ENCODE measurements at regions not wholly inside any gene's neighbourhood (a gene's known extent, or its start where the extent isn't known, plus 50 kb on each side); places are given as distances from the start of the nearest gene placed in this dataset.

DNA sequence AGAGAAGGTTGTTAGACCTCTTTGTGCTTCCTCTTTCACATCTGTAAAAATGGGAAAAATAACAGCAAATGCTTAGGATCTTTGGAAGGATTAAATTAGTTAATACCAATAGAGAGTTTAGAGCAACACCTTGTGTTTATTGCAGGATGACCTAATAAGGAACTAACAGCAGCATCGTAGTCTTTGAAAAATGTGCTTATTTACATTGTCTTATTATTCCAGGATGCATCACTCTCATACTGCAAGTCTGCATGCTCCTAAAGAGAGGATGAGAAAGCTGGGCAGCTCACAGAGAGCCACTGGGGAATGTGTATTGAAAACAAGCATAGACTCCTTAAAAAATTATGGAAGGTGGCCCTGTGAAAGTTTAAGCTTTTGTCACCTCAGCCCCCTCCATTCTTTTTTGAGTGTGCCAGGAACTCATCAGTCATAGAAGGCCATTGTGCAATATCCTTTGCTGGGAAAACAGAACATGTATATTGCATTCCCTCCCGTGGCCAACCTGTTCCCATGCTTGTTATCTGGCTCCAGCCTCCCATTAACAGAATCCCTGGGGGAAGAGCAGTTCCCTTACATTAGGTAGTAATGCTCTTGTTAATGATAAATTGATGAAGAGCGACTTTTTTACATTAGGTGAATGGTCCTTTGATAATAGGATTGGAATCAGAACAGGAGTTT is 180.7 kb downstream of the ZNF326 start:
- POLR2A ChIA-PET = no interaction called here
- CTCF ChIA-PET = no interaction called here

DNA sequence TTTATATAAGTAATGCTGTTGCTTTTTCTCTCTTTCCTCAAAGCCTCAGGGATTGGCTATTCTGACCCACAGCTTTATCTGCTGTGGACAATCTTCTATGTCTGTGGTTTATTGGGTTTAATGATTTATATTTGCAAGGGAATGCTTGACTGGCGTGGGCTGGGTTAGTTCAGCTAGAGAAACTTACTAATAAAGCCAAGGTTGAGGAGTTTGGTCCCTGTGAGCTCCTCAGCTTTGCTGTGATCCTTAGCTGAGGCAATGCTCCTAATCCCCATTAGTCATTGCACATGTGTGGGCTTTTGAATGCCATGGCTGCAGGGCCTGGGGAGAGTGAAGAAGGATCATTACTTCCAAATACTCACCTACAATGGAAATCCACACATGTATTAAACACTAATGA is 179.3 kb downstream of the ZNF326 start:
- ChIA-PET POLR2A (no interaction called here), CTCF (no interaction called here)

DNA sequence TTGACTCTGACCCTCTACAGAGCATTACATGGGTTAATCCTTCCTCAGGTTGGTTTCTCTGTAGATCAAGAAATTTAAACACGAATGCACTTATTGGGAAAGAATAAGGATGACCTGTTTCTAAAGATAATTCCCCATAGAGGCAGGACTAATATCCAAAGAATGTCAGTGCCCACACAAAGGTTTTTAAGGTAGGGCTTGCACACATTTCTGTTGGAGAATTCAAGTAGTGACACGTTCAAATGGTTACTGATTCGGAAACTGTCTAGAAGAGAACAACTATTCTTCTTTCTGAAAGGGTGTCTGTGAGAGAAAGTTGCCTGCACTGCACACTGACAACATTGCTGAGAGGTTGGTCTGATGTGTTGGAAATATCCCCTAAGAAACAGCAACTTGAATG is 167.3 kb downstream of the ZNF326 start:
- CTCF ChIA-PET = no interaction called here
- POLR2A ChIA-PET = no interaction called here

DNA sequence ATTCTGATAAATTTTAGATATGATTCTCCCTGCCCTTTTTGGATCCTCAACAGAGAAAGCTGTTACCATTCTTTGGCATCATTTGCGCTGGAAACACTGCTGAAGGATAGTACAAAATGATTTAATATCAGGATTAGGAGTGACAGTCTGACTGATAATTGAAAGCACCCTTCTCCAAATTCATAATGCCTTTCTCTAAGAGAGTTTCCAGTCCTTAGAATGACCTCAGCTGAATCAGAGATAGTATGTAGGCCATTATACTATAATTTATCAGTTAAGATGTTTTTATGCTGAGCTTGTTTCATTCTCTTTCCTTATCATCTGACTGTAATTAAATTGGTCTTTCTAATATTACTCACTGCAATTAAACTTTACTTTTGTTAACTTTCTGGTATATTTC is 166.7 kb downstream of the ZNF326 start:
- CTCF ChIA-PET = no interaction called here
- POLR2A ChIA-PET = no interaction called here

DNA sequence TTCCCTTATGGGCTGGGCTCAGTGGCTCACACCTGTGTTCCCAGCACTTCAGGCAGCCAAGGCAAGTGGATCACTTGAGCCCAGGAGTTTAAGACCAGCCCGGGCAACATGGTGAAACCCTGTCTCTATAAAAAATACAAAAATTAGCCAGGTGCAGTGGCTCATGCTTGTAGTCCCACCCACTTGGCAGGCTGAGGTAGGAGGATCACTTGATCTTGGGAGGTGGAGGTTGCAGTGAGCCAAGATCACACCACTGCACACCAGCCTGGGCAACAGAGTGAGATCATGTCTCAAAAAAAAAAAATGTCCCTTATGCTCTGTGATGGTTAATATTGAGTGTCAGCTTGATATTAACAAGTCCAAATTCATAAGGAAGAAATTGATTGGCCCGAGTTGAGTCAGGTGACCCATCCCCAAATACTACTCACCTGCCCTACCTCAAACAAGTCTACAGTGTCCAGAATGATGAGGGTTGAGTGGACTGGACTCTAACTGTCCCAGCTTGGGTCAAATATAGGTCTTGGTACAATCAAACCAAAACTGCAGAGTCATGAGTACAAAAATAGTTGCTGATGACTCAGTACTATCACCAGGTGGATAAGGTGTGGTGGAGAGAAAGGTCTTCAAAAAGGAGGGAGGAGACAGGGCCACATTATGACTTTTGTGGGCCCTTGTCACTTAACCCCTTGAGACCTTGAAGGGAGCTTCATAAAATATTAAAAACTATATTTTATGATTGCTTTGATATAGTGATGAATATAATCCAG is 161.0 kb downstream of the ZNF326 start:
- CTCF ChIA-PET = no interaction called here
- POLR2A ChIA-PET = no interaction called here

DNA sequence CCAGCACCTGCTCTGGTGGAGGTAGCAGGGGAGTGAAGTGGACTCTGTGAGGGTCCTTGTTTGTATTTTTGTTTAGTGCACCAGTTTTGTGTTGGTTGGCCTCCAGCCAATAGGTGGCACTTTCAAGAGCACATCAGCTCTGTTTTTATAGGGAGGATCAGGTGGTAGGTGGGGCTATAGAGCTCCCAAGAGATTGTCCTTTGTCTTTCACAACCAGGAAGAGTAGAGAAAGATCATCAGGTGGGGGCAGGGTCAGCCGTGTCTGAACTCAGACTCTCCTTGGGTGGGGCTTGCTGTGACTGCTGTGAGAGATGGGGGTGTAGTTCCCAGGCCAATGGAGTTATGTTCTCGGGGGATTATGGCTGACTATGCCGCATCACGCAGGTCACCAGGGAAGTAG is 159.8 kb downstream of the ZNF326 start:
- ChIA-PET POLR2A (no interaction called here), CTCF (no interaction called here)

DNA sequence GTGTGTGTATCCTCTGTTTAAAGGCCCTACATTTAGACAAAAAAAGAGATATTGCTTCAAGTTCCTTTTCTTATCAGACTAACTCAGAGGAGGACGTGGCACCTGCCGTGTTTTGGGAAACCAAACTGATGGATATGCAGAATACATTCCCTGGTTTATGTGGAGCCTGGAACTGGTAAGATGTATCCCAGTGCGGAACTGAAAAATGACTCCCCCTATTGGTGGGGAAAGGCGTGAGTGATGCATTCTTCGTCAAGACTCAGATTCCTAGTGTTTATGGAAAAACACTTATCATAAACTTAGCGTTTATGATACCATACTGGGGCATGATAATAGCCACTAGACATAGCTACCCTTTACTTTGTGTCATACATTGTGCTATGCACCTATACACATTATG is 154.2 kb downstream of the ZNF326 start:
- ChIA-PET CTCF (no interaction called here), POLR2A (no interaction called here)

DNA sequence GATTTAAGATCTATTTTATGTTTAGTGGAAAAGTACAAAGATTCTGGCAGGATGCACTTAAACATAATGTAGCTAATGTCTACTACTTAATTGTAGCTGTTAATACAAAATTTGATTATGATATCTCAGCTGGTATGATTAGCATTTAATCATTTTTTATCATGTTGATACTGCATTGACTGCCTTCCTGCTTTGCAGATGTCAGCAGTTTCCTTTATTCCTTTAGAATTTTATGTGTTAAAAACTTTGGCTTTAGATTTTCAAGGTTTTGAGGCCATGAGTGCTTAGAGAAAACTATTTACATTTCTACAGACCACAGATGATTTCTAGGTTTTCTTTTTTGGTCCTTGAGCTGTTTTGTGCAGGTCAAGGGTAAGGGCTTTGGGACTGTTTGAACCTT is 152.2 kb downstream of the ZNF326 start:
- POLR2A ChIA-PET = no interaction called here
- CTCF ChIA-PET = no interaction called here

DNA sequence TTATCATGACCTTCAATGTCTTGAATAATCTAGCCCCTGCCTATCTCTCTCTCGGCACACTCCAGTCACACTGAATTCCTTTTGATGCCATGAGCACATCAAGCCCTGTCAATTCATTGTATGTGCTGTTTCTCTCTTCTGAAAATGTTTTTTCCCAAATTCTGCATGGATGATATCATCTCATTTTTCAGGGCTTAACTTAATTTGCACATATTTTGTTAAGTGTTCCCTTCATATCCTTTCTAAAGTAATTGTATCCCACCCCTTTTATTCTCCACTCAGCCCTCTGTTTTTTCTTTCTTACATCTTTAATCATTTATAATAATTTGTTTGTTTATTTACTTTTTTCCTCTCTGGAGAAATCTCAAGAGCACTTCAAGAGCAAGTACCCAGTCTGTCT is 149.9 kb downstream of the ZNF326 start:
- CTCF ChIA-PET = no interaction called here
- POLR2A ChIA-PET = no interaction called here

DNA sequence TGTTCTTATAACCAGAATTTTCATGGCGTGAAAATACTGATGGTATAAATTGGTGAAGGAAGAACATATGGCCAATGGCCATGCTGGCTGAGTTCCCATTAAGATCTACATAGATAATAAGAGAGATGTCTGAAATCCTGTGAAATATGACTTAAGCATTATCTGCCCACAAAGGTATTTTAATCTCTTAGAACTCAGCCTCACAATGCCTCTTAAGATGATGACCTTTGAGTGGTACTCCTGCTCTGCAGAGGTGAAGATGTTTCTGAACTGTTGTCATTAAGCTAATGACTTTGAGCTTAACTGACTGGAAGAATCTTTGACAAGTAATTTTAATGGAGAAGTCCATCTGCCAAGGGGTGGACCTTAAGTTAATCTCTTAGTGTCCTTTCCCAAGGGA is 148.7 kb downstream of the ZNF326 start:
- ChIA-PET CTCF (no interaction called here), POLR2A (no interaction called here)

DNA sequence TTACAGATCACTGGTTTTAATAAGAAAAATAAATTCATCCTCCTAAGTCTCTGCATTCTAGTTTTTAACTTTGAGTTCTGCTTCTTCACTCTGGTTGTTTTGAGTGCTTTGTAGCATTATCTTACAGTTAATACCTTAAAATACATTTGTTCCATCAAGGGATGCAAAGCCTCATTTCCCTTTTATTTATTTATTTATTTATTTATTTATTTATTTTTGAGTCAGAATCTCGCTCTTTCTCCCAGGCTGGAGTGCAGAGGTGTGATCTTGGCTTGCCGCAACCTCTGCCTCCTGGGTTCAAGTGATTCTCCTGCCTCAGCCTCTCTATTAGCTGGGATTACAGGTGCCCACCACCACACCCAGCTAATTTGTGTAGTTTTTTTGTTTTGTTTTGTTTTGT is 147.8 kb downstream of the ZNF326 start:
- ChIA-PET POLR2A (no interaction called here), CTCF (no interaction called here)

DNA sequence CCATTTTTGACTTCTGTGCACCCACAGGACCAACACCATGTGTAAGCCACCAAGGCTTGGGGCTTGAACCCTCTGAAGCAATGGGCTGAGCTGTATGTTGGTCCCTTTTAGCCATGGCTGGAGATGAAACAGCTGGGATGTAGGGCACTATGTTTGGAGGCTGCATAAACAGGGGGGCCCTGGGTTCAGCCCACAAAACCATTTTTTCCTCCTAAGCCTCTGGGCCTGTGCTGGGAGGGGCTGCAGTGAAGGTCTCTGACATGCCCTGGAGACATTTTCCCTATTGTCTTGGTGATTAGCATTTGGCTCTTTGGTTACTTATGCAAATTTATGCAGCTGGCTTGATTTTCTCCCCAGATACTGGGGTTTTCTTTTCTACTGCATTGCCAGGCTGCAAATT is 144.9 kb downstream of the ZNF326 start:
- POLR2A ChIA-PET = no interaction called here
- CTCF ChIA-PET = no interaction called here

DNA sequence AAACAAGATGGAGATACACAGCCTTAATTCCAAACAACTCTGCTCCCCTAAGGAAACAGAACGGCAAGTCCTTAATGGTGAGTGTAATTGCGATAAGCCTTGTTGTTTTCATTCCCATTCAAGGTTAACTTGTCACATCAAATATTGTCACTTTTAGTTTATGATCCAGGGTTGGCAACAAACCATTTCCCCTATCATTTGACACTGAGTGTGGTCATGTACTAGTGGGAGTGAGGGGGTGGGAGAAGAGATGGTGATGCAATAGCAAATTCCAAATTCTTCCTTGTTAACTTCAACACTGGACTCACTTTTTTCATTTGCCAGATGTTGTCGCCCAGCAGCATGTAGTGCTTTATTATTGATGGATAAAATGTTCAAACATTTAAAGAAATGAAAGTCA is 140.4 kb downstream of the ZNF326 start:
- CTCF ChIA-PET = no interaction called here

DNA sequence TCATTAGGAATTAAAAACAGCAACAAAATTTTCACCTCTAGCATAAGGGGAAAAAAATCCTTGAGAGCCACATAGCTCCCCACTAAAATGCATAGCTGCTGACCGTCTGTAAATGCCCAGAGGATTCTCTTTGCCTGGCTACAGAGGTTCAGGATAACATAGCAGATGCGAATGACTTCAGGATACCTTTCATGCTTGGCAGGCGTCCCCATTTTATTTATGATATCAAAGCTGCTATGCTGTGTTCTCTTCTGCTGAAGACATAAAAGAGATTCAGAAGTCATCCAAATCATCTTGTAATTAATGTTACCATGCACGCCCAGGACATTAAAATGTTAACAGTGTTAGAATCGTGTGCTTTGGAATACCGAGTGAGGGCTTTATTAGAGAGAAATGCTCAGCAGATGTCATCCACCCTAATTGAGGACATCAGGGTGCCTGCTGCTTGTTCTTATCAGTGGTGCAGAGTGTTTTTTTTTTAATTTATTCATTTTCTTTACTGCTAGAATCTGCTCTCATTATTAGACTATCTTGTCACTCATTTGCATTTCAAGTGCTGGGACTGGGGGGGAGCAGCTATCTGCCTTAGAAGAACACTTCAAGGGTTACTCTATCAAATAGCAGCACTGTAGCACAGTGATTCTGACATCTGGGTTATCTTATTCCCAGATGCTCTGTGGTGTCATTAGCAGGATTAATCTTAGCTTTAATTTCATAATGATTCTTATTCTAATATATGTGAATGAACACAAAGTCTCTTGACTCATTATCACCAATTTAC is 139.5 kb downstream of the ZNF326 start:
- ChIA-PET POLR2A (no interaction called here), CTCF (no interaction called here)

More for the DNA sequence above, 140.4 kb downstream of the ZNF326 start:
- POLR2A ChIA-PET = no interaction called here

DNA sequence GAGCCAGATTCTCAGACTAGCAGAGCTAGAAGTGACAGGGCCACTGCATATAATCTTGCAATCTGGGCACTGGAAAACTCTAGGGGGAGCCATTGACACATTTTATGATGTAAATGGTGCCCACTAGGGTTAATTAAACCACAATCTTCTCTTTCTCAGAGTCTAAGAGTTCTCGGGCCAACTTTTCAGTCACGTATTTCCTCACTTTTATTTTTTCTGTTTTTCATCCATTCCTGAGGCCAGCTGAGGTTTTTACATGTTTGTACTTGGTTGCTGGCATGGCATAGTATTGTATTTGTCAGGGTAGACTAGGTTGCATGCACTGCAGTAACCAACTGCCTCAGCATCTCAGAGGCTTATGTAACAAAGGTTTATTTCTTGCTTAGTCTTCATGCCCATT is 138.2 kb downstream of the ZNF326 start:
- ChIA-PET CTCF (no interaction called here), POLR2A (no interaction called here)

DNA sequence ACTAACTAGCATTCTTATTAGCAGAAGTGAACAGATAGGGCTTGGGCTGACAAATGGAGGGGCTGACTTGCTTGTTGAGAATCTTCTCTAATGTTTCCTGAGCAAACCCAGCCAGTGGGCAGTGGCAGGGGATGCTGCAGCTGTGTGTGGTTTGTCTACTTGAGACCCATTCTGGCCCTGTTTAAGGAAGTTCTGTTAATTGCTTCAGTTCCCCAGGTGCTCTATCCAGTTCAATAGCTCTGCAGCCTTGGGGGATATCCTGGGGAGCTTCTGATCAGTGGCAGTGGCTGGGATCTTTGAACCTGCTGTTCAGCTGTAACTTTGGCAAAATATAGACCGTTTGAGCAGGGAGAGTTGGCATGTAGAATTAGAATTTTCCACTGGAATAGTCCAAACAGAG is 137.4 kb downstream of the ZNF326 start:
- ChIA-PET CTCF (no interaction called here), POLR2A (no interaction called here)

DNA sequence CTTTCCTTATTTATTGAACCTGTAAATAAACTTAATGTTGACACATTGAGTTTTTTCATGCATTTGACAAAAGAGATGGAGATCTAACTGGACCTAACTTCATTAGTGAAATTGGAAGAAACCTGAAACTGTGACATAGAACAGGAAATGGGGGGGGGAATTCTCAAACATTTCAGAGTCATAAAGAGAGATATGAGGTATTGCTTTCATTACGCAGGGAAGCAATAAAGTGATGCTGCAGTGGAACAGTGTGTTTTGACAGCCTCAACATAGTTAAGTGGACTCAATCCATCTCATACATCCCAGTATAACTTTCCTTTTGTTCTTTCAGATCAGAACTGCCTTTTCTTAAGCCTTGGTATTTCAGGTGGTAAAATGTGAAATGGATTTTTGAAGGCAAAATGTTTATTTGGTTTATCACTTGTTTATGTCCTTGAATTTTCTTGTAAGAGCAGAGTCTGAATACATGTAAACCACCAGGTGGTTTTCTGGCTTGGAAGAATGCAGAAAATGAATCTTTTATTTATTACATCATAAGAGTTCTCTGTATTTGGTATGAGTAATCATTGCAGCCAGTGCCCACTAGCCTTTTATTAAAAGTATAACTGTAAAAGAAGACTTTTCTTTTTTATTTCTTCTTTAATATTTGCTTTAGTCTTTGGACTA is 132.5 kb downstream of the ZNF326 start:
- CTCF ChIA-PET = no interaction called here
- POLR2A ChIA-PET = no interaction called here

DNA sequence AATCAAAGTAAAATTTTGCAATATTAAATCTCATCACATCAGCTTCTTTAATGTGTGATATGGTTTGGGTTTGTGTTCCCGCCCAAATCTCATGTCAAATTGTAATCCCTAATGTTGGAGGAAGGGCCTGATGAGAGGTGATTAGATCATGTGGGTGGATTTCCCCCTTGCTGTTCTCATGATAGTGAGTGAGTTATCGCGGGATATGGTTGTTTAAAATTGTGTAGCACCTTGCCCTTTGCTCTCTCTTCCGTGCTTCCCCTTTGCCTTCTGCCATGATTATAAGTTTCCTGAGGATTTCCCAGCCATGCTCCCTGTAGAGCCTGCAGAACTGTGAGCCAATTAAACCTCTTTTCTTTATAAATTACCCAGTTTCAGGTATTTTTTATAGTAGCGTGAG is 131.9 kb downstream of the ZNF326 start:
- ChIA-PET CTCF (no interaction called here), POLR2A (no interaction called here)

DNA sequence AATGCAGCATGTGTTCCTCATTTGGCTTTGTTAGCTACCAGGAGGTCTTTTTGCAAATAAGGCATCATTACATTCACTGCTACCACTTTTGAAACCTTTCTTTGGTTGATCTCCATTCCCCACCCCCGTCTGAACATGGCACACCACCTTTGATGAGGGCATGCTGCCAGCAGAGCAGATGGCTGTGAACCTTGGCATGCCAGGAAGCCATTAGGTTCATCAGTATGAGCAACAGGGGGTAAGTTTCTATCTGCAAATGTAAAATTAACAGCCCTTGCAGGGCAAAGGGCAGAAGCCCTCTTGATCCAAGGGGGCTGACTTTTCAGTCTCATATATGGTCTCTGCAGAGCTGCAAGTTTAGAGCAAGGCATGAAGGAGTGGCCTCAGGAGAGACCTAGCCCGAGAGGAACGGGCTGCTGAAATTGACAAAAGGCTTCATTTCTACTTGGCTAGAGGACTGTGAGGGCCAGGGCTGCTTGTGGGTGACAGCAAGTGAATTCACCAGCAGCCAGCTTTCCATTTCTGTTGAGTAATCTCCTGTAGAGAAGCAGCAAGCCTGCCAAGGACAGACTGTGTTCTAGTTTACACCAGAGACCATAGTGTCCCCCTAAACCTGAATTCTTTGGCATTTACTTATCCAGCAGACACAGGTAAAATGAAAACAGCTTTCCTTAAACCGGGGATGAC is 127.9 kb downstream of the ZNF326 start:
- CTCF ChIA-PET = no interaction called here
- POLR2A ChIA-PET = no interaction called here

DNA sequence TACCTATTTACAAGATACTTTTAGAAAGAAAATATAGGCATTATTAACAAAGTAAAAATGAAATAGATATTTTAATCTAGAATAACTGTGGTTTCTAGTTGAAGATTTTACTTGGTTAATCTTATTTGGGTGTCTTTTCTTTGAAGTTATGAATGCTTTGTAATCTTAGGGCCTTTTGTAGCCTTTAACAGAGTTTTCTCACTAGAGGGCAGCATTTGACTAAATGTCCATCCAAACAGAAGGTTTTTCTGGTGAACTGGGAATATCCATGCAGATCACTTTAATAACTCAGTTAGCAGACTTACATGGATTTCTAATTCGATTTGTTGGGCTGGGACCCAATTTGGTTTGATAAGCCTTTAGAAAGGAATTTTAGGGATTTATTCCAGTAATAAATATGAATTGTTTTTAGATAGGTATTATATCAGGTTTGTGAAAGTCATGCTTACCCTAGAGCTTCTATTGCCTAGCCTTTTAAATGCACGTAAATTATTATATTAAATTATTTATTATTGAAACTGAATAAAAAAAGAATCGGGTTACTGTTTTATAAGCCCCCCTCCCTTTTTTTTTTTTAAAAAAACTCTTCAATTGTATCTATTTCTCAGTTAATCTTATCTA is 119.7 kb downstream of the ZNF326 start:
- CTCF ChIA-PET = no interaction called here
- POLR2A ChIA-PET = no interaction called here
